Transverse colon (tissue), 4 donors: ENCODE measurements at regions not wholly inside any gene's neighbourhood (a gene's known extent, or its start where the extent isn't known, plus 50 kb on each side); places are given as distances from the start of the nearest gene placed in this dataset.

Experiments used
- CTCF ChIP-seq, 5 experiments: fragments of 200-600 bp in 3 of 5; fragments of 450-650 bp in 2 of 5; sonication (generic) in 3 of 5; IDR thresholded peaks; 1 replicate in 2 of 5; 2 replicates in 3 of 5; pipeline ENCODE4 v1.5.1; 2016 to 2017; ENCODE audit warnings: antibody characterized with exemption in 5 of 5, inconsistent platforms in 3 of 5, mild to moderate bottlenecking in 2 of 5, moderate library complexity in 1 of 5
- EP300 ChIP-seq: sonication (generic); formaldehyde crosslinking; IDR thresholded peaks from one replicate; pipeline ENCODE4 v1.6.1; 2017; ENCODE audit warnings: antibody characterized with exemption, low read depth
- POLR2AphosphoS5 ChIP-seq, 3 donors: sonication (generic); formaldehyde crosslinking; IDR thresholded peaks; one replicate each; pipeline ENCODE4 v1.6.1; 2016; ENCODE audit warnings: antibody characterized with exemption in 3 of 3

DNA sequence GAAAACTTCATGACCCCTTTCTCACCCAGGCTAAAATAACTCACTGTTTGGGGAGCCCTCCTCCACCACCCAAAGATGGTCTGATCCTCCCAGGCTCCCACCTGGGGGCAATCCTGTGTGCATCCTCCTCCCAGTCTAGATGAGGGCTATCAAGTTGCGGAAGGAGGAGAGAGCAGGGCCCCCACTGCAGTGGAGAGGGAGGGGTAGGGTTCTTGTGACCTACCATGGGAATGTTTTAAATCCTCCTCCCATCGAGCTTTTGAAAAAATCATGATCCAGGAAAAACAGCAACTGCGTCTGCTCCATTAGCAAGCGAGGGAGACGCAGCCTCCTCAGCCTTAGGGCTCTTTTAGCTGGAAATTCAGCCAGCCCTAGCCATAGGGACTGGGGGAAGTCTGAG is 80.0 kb downstream of the NAV1 start:
- TF ChIP-seq EP300: no peak
- TF ChIP-seq CTCF (IDR thresholded peaks at IDR 0.05): no peak
- TF ChIP-seq POLR2AphosphoS5 (IDR thresholded peaks at IDR 0.05): no peak
